Activated naive CD4-positive, alpha-beta T cell treated with anti-CD3 and anti-CD28 coated beads, Interleukin-2, amount 10 ng/mL, durations not matched to agents 7 days and 5 days (primary cell): ENCODE measurements at regions not wholly inside any gene's neighbourhood (a gene's known extent, or its start where the extent isn't known, plus 50 kb on each side); places are given as distances from the start of the nearest gene placed in this dataset.

Source experiments
- CTCF ChIA-PET: fragments of 350-600 bp; sonication (Branson Sonifier 250); formaldehyde crosslinking; loops from one replicate; lab custom pipeline; 2021; ENCODE audit warnings: antibody characterized with exemption; lab: Charles Lee
- DNase-seq: peaks from one replicate; pipeline ENCODE4 v3.0.0-alpha.2; 2020
- H3K27ac Mint-ChIP-seq: one replicate; pipeline ENCODE4 v1.8.0; 2021; ENCODE audit warnings: mild to moderate bottlenecking, moderate library complexity, mixed read lengths
- H3K27me3 Mint-ChIP-seq: one replicate; pipeline ENCODE4 v1.8.0; 2021; ENCODE audit warnings: mild to moderate bottlenecking, mixed read lengths
- H3K36me3 Mint-ChIP-seq: one replicate; pipeline ENCODE4 v1.8.0; 2021; ENCODE audit warnings: mixed read lengths
- H3K4me1 Mint-ChIP-seq: one replicate; pipeline ENCODE4 v1.8.0; 2021; ENCODE audit warnings: mixed read lengths
- H3K4me3 Mint-ChIP-seq: one replicate; pipeline ENCODE4 v1.8.0; 2021; ENCODE audit warnings: mild to moderate bottlenecking, moderate library complexity, mixed read lengths
- H3K9me3 Mint-ChIP-seq: one replicate; pipeline ENCODE4 v1.8.0; 2021; ENCODE audit warnings: mixed read lengths

- CTCF ChIA-PET = no interaction called here
- H3K27me3 Mint-ChIP-seq = no peaks in the 10 kb centered on the region
- no peaks in the 10 kb centered on the region for H3K36me3 Mint-ChIP-seq
These were observed 166.8 kb upstream of the COL8A1 start for GRCh38 chr3:99471353-99472323.

GRCh38 chr3:99470841-99471240, 167.6 kb upstream of the COL8A1 start:
- DNase-seq = no peak
- H3K27ac Mint-ChIP-seq = no peak overlapping the region
- H3K27me3 Mint-ChIP-seq = no peaks in the 10 kb centered on the region
- no peaks in the 10 kb centered on the region for H3K4me1 Mint-ChIP-seq
- no peaks in the 10 kb centered on the region for H3K9me3 Mint-ChIP-seq
- H3K4me3 Mint-ChIP-seq = no peak overlapping the region
- CTCF ChIA-PET = no interaction called here
- H3K36me3 Mint-ChIP-seq = no peaks in the 10 kb centered on the region

More at GRCh38 chr3:99471353-99472323, 166.8 kb upstream of the COL8A1 start:
- no peak overlapping the region for H3K4me3 Mint-ChIP-seq
- no peak for DNase-seq
- no peaks in the 10 kb centered on the region for H3K9me3 Mint-ChIP-seq
- H3K27ac Mint-ChIP-seq = no peak overlapping the region
- no peaks in the 10 kb centered on the region for H3K4me1 Mint-ChIP-seq

GRCh38 chr3:99468918-99469317, 169.5 kb upstream of the COL8A1 start:
- CTCF ChIA-PET = no interaction called here
- H3K9me3 Mint-ChIP-seq = no peaks in the 10 kb centered on the region
- H3K36me3 Mint-ChIP-seq = no peaks in the 10 kb centered on the region
- no peak overlapping the region for H3K4me3 Mint-ChIP-seq
- no peak overlapping the region for H3K27ac Mint-ChIP-seq
- no peak for DNase-seq
- no peaks in the 10 kb centered on the region for H3K4me1 Mint-ChIP-seq
- no peaks in the 10 kb centered on the region for H3K27me3 Mint-ChIP-seq

GRCh38 chr3:99467420-99467819, 171.0 kb upstream of the COL8A1 start:
- no peak overlapping the region for H3K4me3 Mint-ChIP-seq

GRCh38 chr3:99466331-99466730, 172.1 kb upstream of the COL8A1 start:
- Mint-ChIP-seq H3K4me3 (no peak overlapping the region), H3K36me3 (no peaks in the 10 kb centered on the region), H3K9me3 (no peaks in the 10 kb centered on the region), H3K27ac (no peak overlapping the region), H3K4me1 (no peaks in the 10 kb centered on the region), H3K27me3 (no peaks in the 10 kb centered on the region)
- CTCF ChIA-PET = no interaction called here
- no peak for DNase-seq

More at GRCh38 chr3:99467420-99467819, 171.0 kb upstream of the COL8A1 start:
- Mint-ChIP-seq H3K9me3 (no peaks in the 10 kb centered on the region), H3K27me3 (no peaks in the 10 kb centered on the region), H3K4me1 (no peaks in the 10 kb centered on the region), H3K27ac (no peak overlapping the region), H3K36me3 (no peaks in the 10 kb centered on the region)
- CTCF ChIA-PET = no interaction called here
- DNase-seq = no peak

- no peak for DNase-seq
- Mint-ChIP-seq H3K9me3 (peaks cover 8% of the 10 kb centered on the region), H3K4me3 (no peak overlapping the region), H3K27me3 (no peaks in the 10 kb centered on the region), H3K27ac (no peak overlapping the region), H3K36me3 (no peaks in the 10 kb centered on the region), H3K4me1 (no peaks in the 10 kb centered on the region)
- CTCF ChIA-PET = no interaction called here
These were observed 180.4 kb upstream of the COL8A1 start for GRCh38 chr3:99458013-99458412.

GRCh38 chr3:99442599-99442998, 195.8 kb upstream of the COL8A1 start:
- Mint-ChIP-seq H3K27ac (no peak overlapping the region), H3K4me3 (no peak overlapping the region), H3K27me3 (no peaks in the 10 kb centered on the region), H3K9me3 (peaks cover 2% of the 10 kb centered on the region), H3K36me3 (no peaks in the 10 kb centered on the region), H3K4me1 (no peaks in the 10 kb centered on the region)
- no peak for DNase-seq
- CTCF ChIA-PET = no interaction called here

- CTCF ChIA-PET = no interaction called here
These were observed 198.5 kb upstream of the COL8A1 start for GRCh38 chr3:99439892-99440291.

GRCh38 chr3:99434190-99434589, 204.2 kb upstream of the COL8A1 start:
- Mint-ChIP-seq H3K27me3 (no peaks in the 10 kb centered on the region), H3K36me3 (no peaks in the 10 kb centered on the region), H3K27ac (no peak overlapping the region), H3K4me1 (no peaks in the 10 kb centered on the region), H3K9me3 (peaks cover 3% of the 10 kb centered on the region), H3K4me3 (no peak overlapping the region)
- CTCF ChIA-PET = no interaction called here
- DNase-seq = no peak

More at GRCh38 chr3:99439892-99440291, 198.5 kb upstream of the COL8A1 start:
- Mint-ChIP-seq H3K27ac (no peak overlapping the region), H3K4me1 (no peaks in the 10 kb centered on the region), H3K27me3 (no peaks in the 10 kb centered on the region), H3K36me3 (no peaks in the 10 kb centered on the region), H3K9me3 (peaks cover 3% of the 10 kb centered on the region), H3K4me3 (no peak overlapping the region)
- DNase-seq = no peak

GRCh38 chr3:99430348-99431134, 207.9 kb upstream of the COL8A1 start:
- Mint-ChIP-seq H3K9me3 (no peaks in the 10 kb centered on the region), H3K36me3 (no peaks in the 10 kb centered on the region), H3K4me3 (no peak overlapping the region), H3K4me1 (no peaks in the 10 kb centered on the region), H3K27ac (no peak overlapping the region), H3K27me3 (no peaks in the 10 kb centered on the region)
- CTCF ChIA-PET = no interaction called here
- DNase-seq = no peak

GRCh38 chr3:99429502-99429901, 208.9 kb upstream of the COL8A1 start:
- CTCF ChIA-PET = no interaction called here
- no peaks in the 10 kb centered on the region for H3K9me3 Mint-ChIP-seq
- no peak overlapping the region for H3K4me3 Mint-ChIP-seq
- H3K4me1 Mint-ChIP-seq = no peaks in the 10 kb centered on the region
- no peak overlapping the region for H3K27ac Mint-ChIP-seq
- H3K27me3 Mint-ChIP-seq = no peaks in the 10 kb centered on the region
- no peak for DNase-seq
- H3K36me3 Mint-ChIP-seq = no peaks in the 10 kb centered on the region

GRCh38 chr3:99425930-99426329, 212.5 kb upstream of the COL8A1 start:
- CTCF ChIA-PET = no interaction called here
- Mint-ChIP-seq H3K27ac (no peak overlapping the region), H3K4me3 (no peak overlapping the region), H3K27me3 (no peaks in the 10 kb centered on the region), H3K9me3 (no peaks in the 10 kb centered on the region), H3K4me1 (no peaks in the 10 kb centered on the region), H3K36me3 (no peaks in the 10 kb centered on the region)
- no peak for DNase-seq

GRCh38 chr3:99419116-99419515, 219.3 kb upstream of the COL8A1 start:
- H3K4me3 Mint-ChIP-seq = no peak overlapping the region

GRCh38 chr3:99418709-99419108, 219.7 kb upstream of the COL8A1 start:
- no peaks in the 10 kb centered on the region for H3K36me3 Mint-ChIP-seq
- H3K27me3 Mint-ChIP-seq = no peaks in the 10 kb centered on the region
- H3K4me1 Mint-ChIP-seq = no peaks in the 10 kb centered on the region
- H3K9me3 Mint-ChIP-seq = no peaks in the 10 kb centered on the region
- no peak overlapping the region for H3K27ac Mint-ChIP-seq
- no peak overlapping the region for H3K4me3 Mint-ChIP-seq
- DNase-seq = no peak
- CTCF ChIA-PET = no interaction called here

More at GRCh38 chr3:99419116-99419515, 219.3 kb upstream of the COL8A1 start:
- Mint-ChIP-seq H3K36me3 (no peaks in the 10 kb centered on the region), H3K27me3 (no peaks in the 10 kb centered on the region), H3K4me1 (no peaks in the 10 kb centered on the region), H3K9me3 (no peaks in the 10 kb centered on the region), H3K27ac (no peak overlapping the region)
- CTCF ChIA-PET = no interaction called here
- DNase-seq = no peak
